ENCODE measurements at regions not wholly inside any gene's neighbourhood (a gene's known extent, or its start where the extent isn't known, plus 50 kb on each side); places are given as distances from the start of the nearest gene placed in this dataset.

DNA sequence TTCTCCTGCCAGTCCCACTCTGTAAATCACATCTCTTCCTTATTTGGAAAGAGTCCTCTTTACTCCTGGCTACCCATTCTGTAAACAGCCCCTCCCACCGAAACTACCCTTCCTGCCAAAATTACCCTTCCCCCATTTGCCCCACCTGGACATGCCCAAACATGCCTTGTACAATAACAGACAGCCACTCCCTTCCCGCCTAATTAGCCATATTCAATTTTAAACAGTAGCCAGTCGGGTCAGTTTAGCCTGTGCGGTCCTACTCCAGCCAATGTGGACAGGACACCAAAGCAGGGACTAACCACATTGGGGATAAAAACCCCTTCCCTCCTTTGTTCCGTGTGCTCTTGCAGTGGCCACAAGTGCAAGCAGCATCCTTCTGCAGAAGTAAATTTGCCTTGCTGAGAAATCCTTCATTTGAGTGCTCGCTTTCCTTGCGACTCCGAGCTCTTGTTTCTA is 56.3 kb upstream of the MAP10 start:
- no peak overlapping the region for H3K4me2 ChIP-seq
- no peak for DNase-seq
- no peaks in the 10 kb centered on the region for H4K20me1 ChIP-seq (ENCODE audit: insufficient read depth)
- no peaks in the 10 kb centered on the region for H3F3A ChIP-seq (replicated peaks; ENCODE audit: insufficient read depth)
- H3K9me3 ChIP-seq, result no peaks in the 10 kb centered on the region
- no peak for TF ChIP-seq POLR2AphosphoS5 (IDR thresholded peaks at IDR 0.05; ENCODE audit: low read depth, low read length)
- TF ChIP-seq SIN3A (IDR thresholded peaks at IDR 0.05; ENCODE audit: borderline replicate concordance, low read depth, low read length), result no peak
- TF ChIP-seq RAD21 (IDR thresholded peaks at IDR 0.05; ENCODE audit: low read length), result no peak
- TF ChIP-seq, protein P1, sequence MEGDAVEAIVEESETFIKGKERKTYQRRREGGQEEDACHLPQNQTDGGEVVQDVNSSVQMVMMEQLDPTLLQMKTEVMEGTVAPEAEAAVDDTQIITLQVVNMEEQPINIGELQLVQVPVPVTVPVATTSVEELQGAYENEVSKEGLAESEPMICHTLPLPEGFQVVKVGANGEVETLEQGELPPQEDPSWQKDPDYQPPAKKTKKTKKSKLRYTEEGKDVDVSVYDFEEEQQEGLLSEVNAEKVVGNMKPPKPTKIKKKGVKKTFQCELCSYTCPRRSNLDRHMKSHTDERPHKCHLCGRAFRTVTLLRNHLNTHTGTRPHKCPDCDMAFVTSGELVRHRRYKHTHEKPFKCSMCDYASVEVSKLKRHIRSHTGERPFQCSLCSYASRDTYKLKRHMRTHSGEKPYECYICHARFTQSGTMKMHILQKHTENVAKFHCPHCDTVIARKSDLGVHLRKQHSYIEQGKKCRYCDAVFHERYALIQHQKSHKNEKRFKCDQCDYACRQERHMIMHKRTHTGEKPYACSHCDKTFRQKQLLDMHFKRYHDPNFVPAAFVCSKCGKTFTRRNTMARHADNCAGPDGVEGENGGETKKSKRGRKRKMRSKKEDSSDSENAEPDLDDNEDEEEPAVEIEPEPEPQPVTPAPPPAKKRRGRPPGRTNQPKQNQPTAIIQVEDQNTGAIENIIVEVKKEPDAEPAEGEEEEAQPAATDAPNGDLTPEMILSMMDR (IDR thresholded peaks at IDR 0.05), result no peak
- no peak for TF ChIP-seq EP300 (IDR thresholded peaks at IDR 0.05; ENCODE audit: borderline replicate concordance in 1 of 2, low read depth in 1 of 2, low read length in 1 of 2)
- TF ChIP-seq FOSL2 (IDR thresholded peaks at IDR 0.05; ENCODE audit: borderline replicate concordance, low read depth), result no peak
- no peak for TF ChIP-seq ELF1 (IDR thresholded peaks at IDR 0.05)
- no peak for TF ChIP-seq NRF1 (IDR thresholded peaks at IDR 0.05; ENCODE audit: low read depth, low read length)
- no peak for TF ChIP-seq GATA2 (CRISPR knock-in tag; IDR thresholded peaks at IDR 0.05)
- TF ChIP-seq, protein P2, sequence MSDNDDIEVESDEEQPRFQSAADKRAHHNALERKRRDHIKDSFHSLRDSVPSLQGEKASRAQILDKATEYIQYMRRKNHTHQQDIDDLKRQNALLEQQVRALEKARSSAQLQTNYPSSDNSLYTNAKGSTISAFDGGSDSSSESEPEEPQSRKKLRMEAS (IDR thresholded peaks at IDR 0.05; ENCODE audit: low read depth), result no peak
- no peak for TF ChIP-seq RFX5 (IDR thresholded peaks at IDR 0.05; ENCODE audit: low read length)
- no peak for TF ChIP-seq MEF2A (IDR thresholded peaks at IDR 0.05; ENCODE audit: borderline replicate concordance, low read depth)
- TF ChIP-seq, protein P3, sequence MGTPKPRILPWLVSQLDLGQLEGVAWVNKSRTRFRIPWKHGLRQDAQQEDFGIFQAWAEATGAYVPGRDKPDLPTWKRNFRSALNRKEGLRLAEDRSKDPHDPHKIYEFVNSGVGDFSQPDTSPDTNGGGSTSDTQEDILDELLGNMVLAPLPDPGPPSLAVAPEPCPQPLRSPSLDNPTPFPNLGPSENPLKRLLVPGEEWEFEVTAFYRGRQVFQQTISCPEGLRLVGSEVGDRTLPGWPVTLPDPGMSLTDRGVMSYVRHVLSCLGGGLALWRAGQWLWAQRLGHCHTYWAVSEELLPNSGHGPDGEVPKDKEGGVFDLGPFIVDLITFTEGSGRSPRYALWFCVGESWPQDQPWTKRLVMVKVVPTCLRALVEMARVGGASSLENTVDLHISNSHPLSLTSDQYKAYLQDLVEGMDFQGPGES (IDR thresholded peaks at IDR 0.05; ENCODE audit: low read depth, low read length), result no peak
- no peak for TF ChIP-seq MXI1 (IDR thresholded peaks at IDR 0.05; ENCODE audit: low read depth, low read length)
- TF ChIP-seq, protein P4, sequence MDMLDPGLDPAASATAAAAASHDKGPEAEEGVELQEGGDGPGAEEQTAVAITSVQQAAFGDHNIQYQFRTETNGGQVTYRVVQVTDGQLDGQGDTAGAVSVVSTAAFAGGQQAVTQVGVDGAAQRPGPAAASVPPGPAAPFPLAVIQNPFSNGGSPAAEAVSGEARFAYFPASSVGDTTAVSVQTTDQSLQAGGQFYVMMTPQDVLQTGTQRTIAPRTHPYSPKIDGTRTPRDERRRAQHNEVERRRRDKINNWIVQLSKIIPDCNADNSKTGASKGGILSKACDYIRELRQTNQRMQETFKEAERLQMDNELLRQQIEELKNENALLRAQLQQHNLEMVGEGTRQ (IDR thresholded peaks at IDR 0.05; ENCODE audit: borderline replicate concordance, low read depth, low read length), result no peak
- no peak for TF ChIP-seq EZH2phosphoT487 (IDR thresholded peaks at IDR 0.05; ENCODE audit: borderline replicate concordance, low read depth)
- no peak overlapping the region for H3K27ac ChIP-seq (ENCODE audit: low read depth in 2 of 2, low read length in 1 of 2)
- ChIA-PET POLR2A (no interaction called here), CTCF (no interaction called here)
- H3K36me3 ChIP-seq (replicated peaks in 1 of 2; ENCODE audit: control insufficient read depth in 1 of 2, insufficient read depth in 2 of 2, low read length in 1 of 2), result no peaks in the 10 kb centered on the region
- H3K9ac ChIP-seq, result no peak overlapping the region
- no peak overlapping the region for H2AFZ ChIP-seq (ENCODE audit: low read depth)
- H3K79me2 ChIP-seq (ENCODE audit: insufficient read depth), result no peaks in the 10 kb centered on the region
- no peak overlapping the region for H3K4me3 ChIP-seq (ENCODE audit: low read depth in 2 of 2, low read length in 1 of 2)
- H3K27me3 ChIP-seq (ENCODE audit: insufficient read depth), result no peaks in the 10 kb centered on the region
- H3K4me1 ChIP-seq (ENCODE audit: control insufficient read depth in 1 of 2, insufficient read depth in 2 of 2, low read depth in 1 of 2, low read length in 1 of 2), result no peaks in the 10 kb centered on the region
- H3K9me2 ChIP-seq, result no peaks in the 10 kb centered on the region
- WGBS (ENCODE audit: low lambda C conversion rate), result 57% methylated on average over 8 of the region's 8 CpGs
